ENCODE measurements at regions not wholly inside any gene's neighbourhood (a gene's known extent, or its start where the extent isn't known, plus 50 kb on each side); places are given as distances from the start of the nearest gene placed in this dataset.
"Not testable (repeated sequence)": the region's sequence is repeated elsewhere in the genome, so short reads cannot be mapped to it uniquely, and the experiment has no call there.

DNA sequence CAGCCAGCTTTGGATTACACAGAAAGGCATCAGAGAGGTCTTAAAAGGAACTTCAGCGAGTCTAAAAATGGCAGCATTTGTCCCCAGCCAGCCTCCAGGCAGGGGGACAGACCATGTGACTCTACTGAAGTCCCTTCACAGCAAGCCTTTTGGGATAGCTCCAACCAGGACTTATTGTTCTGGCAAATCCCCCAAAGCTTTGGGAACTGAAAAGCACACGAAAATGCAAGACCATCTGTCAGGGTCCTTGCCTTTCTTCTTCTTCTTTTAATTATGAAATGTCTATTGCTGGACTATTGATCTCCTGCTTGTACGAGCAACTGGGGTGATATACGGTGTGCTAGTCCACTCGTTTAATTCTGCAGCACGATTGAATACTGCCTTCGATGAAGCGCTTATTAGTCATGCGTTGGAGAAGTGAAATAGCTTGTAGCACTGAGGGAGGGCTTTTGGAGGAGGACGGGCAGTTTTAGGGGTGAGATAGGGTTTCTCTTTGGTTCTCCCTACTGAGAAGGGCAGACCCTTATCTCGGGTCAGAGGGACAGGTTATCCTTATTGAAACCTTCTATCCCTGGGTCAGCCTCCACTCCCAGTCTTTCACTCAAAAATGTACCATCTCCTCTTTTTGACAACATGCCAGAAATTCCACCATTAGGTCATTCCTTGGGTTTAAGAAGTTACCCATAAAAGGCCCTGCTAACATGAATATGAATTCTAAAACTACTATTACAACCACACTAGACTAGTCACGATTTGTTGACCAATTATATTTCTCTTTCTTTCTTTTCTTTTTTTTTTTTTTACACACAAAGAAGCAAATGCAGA lies 416.4 kb downstream of the MIAT start:
- DNase-seq (no peak), ATAC-seq (ENCODE audit: insufficient read depth, low FRiP score) (no peak)
- Histone ChIP-seq H3K36me3 (ENCODE audit: control insufficient read depth in 4 of 4, insufficient read depth in 4 of 4, low read length in 4 of 4) (no peaks in the 10 kb centered on the region), H3K4me3 (no peak overlapping the region), H3K4me1 (ENCODE audit: control insufficient read depth in 5 of 5, insufficient read depth in 5 of 5, low read length in 5 of 5) (no peaks in the 10 kb centered on the region), H3K9ac (ENCODE audit: insufficient read depth in 1 of 2, low read length in 2 of 2) (no peak overlapping the region), H3K27ac (ENCODE audit: low read depth in 1 of 2, low read length in 1 of 2) (no peak overlapping the region), H3K27me3 (ENCODE audit: control insufficient read depth in 3 of 3, insufficient read depth in 3 of 3, low read length in 2 of 3) (peaks cover 0 to 28% (median 0%) of the 10 kb centered on the region in 3 donors), H3K9me3 (ENCODE audit: control insufficient read depth in 4 of 4, insufficient read depth in 3 of 4, low read length in 3 of 4) (peaks cover 0 to 4% (median 0%) of the 10 kb centered on the region in 4 donors)
- TF ChIP-seq, protein P1, sequence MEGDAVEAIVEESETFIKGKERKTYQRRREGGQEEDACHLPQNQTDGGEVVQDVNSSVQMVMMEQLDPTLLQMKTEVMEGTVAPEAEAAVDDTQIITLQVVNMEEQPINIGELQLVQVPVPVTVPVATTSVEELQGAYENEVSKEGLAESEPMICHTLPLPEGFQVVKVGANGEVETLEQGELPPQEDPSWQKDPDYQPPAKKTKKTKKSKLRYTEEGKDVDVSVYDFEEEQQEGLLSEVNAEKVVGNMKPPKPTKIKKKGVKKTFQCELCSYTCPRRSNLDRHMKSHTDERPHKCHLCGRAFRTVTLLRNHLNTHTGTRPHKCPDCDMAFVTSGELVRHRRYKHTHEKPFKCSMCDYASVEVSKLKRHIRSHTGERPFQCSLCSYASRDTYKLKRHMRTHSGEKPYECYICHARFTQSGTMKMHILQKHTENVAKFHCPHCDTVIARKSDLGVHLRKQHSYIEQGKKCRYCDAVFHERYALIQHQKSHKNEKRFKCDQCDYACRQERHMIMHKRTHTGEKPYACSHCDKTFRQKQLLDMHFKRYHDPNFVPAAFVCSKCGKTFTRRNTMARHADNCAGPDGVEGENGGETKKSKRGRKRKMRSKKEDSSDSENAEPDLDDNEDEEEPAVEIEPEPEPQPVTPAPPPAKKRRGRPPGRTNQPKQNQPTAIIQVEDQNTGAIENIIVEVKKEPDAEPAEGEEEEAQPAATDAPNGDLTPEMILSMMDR (IDR thresholded peaks at IDR 0.05; ENCODE audit: control extremely low read depth, extremely low read depth): no peak
- WGBS, 2 donors: 69 to 81% methylated on average over 12 of the region's 12 CpGs

DNA sequence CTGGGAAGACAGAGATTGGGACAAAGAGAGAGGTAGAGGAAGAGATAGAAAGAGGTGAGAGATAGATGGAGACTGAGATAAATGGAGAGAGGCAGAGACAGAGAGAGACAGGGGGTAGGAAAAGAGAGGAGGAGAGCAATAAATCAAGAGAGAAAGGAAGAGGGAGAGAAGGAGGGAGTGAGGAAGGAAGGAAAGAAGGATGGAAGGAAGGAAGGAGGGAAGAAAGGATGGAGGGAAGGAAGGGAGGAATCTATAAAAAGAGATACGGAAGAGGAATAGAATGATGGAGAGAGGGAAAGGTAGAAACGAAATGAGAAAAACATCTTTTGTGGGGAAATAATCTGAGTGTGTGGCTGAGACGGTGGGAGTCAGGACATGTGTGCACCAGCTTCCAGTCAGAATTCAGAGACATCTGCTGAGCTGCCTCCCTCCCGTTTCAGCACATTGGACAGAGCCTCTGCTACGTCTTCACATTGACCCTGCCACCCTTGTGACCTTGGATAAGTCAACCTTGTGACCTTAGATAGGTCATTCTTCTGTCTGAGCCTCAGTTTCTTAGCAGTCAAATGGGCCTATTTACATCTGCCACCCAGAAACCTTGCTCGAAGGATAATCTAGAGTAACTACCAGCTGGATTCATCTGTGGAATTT lies 417.8 kb downstream of the MIAT start:
- Histone ChIP-seq H3K9me3 (ENCODE audit: control insufficient read depth in 4 of 4, insufficient read depth in 3 of 4, low read length in 3 of 4) (peaks cover 0 to 2% (median 0%) of the 10 kb centered on the region in 4 donors), H3K4me3 (no peak overlapping the region), H3K27me3 (ENCODE audit: control insufficient read depth in 3 of 3, insufficient read depth in 3 of 3, low read length in 2 of 3) (peaks cover 0 to 24% (median 4%) of the 10 kb centered on the region in 3 donors), H3K4me1 (ENCODE audit: control insufficient read depth in 5 of 5, insufficient read depth in 5 of 5, low read length in 5 of 5) (no peaks in the 10 kb centered on the region), H3K9ac (ENCODE audit: insufficient read depth in 1 of 2, low read length in 2 of 2) (no peak overlapping the region), H3K36me3 (ENCODE audit: control insufficient read depth in 4 of 4, insufficient read depth in 4 of 4, low read length in 4 of 4) (no peaks in the 10 kb centered on the region), H3K27ac (ENCODE audit: low read depth in 1 of 2, low read length in 1 of 2) (no peak overlapping the region)
- DNase-seq (no peak), ATAC-seq (ENCODE audit: insufficient read depth, low FRiP score) (no peak)
- TF ChIP-seq, protein P1 (IDR thresholded peaks at IDR 0.05; ENCODE audit: control extremely low read depth, extremely low read depth): no peak
- WGBS, 2 donors: 57 to 61% methylated on average over 6 of the region's 6 CpGs

DNA sequence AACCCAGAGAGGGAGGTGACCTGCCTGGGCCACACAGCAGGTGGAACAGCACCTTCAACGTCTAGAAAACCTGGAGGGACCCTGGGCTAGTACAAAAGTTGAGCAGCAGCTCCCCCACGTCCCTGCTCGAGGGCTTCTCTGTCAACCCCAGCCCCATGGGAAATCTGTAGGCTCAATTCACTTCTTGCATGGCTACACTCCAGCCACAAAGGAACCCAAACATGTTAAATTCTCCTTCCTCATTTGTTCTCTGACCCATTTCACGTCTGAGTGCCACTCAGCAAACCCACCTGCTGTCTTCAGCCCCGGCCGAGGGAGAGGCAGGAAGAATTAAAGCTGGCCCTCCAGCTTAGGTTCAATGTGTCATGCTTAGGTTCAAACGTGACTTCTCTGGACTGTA lies 418.5 kb downstream of the MIAT start:
- no peaks in the 10 kb centered on the region for H3K4me1 ChIP-seq (ENCODE audit: control insufficient read depth in 5 of 5, insufficient read depth in 5 of 5, low read length in 5 of 5)
- WGBS, 2 donors: 28 to 37% methylated on average over 7 of the region's 7 CpGs
- no peaks in the 10 kb centered on the region for H3K36me3 ChIP-seq (ENCODE audit: control insufficient read depth in 4 of 4, insufficient read depth in 4 of 4, low read length in 4 of 4)
- DNase-seq: no peak
- no peak for ATAC-seq (ENCODE audit: insufficient read depth, low FRiP score)
- peaks cover 0 to 2% (median 0%) of the 10 kb centered on the region in 4 donors for H3K9me3 ChIP-seq (ENCODE audit: control insufficient read depth in 4 of 4, insufficient read depth in 3 of 4, low read length in 3 of 4)
- no peak overlapping the region for H3K27ac ChIP-seq (ENCODE audit: low read depth in 1 of 2, low read length in 1 of 2)
- TF ChIP-seq, protein P1 (IDR thresholded peaks at IDR 0.05; ENCODE audit: control extremely low read depth, extremely low read depth): no peak
- H3K27me3 ChIP-seq (ENCODE audit: control insufficient read depth in 3 of 3, insufficient read depth in 3 of 3, low read length in 2 of 3): peaks cover 0 to 18% (median 4%) of the 10 kb centered on the region in 3 donors
- H3K9ac ChIP-seq (ENCODE audit: insufficient read depth in 1 of 2, low read length in 2 of 2): no peak overlapping the region
- H3K4me3 ChIP-seq: no peak overlapping the region

DNA sequence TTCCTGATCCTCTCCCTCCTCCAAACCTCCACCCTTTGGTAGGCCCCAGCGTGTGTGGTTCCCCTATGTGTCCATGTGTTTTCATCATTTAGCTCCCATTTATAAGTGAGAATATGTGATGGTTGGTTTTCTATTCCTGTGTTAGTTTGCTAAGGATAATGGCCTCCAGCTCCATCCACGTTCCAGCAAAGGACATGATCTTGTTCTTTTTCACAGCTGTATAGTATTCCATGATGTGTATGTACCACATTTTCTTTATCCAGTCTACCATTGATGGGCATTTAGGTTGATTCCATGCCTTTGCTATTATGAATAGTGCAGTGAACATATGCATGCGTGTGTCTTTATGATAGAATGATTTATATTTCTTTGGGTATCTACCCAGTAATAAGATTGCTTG lies 420.7 kb downstream of the MIAT start:
- H3K36me3 ChIP-seq (ENCODE audit: control insufficient read depth in 4 of 4, insufficient read depth in 4 of 4, low read length in 4 of 4); H3K27ac ChIP-seq (ENCODE audit: low read depth in 1 of 2, low read length in 1 of 2); H3K4me1 ChIP-seq (ENCODE audit: control insufficient read depth in 5 of 5, insufficient read depth in 5 of 5, low read length in 5 of 5); DNase-seq; H3K9me3 ChIP-seq (ENCODE audit: control insufficient read depth in 4 of 4, insufficient read depth in 3 of 4, low read length in 3 of 4); ATAC-seq (ENCODE audit: insufficient read depth, low FRiP score); H3K4me3 ChIP-seq; H3K9ac ChIP-seq (ENCODE audit: insufficient read depth in 1 of 2, low read length in 2 of 2): not testable (repeated sequence)
- WGBS, 2 donors: 89 to 92% methylated on average over 3 of the region's 3 CpGs
- peaks cover 0 to 20% (median 8%) of the 10 kb centered on the region in 3 donors for H3K27me3 ChIP-seq (ENCODE audit: control insufficient read depth in 3 of 3, insufficient read depth in 3 of 3, low read length in 2 of 3)

All from lung (tissue), 11 donors.